NCI-H1417 treated with DMSO at 0.1 percent for 48 hours (cell line): ENCODE measurements at regions not wholly inside any gene's neighbourhood (a gene's known extent, or its start where the extent isn't known, plus 50 kb on each side); places are given as distances from the start of the nearest gene placed in this dataset.
"Not testable (repeated sequence)": the region's sequence is repeated elsewhere in the genome, so short reads cannot be mapped to it uniquely, and the experiment has no call there.

Experiments
- DNase-seq: peaks from one replicate; lab custom pipeline; 2025; lab: John Stamatoyannopoulos, UW

GRCh38 chr2:131671841-131672470 is 144.3 kb downstream of the CCDC74A start:
- not testable (repeated sequence) for DNase-seq

- DNase-seq: peak; percentile 11
Measured at GRCh38 chr2:131672471-131673399, 145.0 kb downstream of the CCDC74A start.

- peak; percentile 3 for DNase-seq
Measured at GRCh38 chr2:131673400-131674173, 145.9 kb downstream of the CCDC74A start.

GRCh38 chr2:131674174-131674507 is 146.5 kb downstream of the CCDC74A start:
- DNase-seq: no peak

- DNase-seq: not testable (repeated sequence)
Measured at GRCh38 chr2:131681611-131682121, 154.0 kb downstream of the CCDC74A start.

DNA sequence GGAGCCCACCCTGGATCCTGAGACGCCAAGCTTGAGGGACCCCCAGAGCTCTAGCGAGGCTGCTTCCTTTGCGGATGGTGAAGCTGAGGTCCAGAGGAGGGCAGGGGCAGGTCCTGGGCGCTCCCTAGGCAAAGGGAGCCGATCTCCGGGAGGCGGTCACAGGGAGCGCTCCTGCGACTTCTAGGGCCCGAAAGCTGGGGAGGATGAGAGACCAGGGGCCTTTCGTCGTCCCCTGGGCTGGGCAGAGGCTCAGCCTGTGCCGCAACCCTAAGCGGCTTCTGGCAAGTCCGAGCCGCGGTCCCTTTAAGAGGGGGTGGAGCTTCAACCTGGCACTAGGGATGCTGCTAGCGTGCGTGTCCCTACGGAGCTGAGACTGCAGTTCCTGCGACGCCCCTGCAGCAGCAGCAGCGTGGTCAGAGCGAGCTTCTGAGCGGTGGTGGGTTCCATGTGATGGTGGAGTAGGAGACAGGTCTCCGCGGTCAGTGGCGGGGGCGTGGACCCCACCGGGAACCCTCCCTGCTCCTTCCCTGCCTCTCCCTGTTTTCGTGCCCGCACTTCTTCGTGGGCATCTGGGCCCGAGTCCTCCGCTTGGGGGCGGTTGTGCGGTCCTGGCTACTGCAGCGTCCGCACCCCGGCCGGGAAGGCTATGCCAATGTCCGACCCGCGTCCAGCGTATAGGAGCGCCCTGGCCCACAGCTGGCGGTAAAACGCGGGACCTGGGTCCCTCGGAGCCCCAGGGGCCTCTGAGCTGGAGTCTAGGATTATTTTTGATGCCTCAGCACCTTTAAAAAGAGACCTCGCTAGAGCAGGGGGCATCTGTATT is 154.6 kb downstream of the CCDC74A start:
- peak; percentile 53 for DNase-seq

GRCh38 chr2:131682945-131683330 is 155.2 kb downstream of the CCDC74A start:
- not testable (repeated sequence) for DNase-seq

DNA sequence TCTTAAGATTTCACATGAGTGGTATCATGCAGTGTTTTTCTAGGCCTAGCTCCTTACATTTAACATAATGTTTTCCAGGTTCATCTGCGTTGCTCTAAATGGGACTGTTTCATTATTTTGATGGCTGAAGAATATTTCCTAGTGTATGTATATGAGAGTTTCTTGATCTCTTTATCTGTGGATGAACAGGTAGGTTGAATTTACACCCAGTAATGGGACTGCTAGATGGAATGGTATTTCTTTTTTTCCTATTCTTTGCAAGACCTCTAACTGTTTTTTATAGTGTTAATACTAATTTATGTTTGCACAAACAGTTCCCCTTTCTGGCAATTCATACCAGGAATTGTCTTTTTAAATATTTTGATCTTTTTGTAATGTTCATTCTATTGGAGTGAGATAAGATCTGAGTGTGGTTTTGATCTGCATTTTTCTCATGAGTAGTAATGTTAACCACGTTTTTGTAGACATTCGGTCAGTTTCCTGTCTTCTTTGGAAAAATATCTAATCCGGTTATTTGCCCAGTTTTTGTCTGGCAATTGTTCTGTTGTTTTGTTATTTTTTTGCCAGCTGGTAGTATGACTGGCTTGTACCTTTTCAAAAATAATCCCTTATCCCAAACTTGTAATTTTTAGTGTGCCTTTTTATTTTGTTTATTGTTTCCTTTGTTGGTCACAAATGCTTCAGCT is 157.1 kb downstream of the CCDC74A start:
- DNase-seq: not testable (repeated sequence)

- DNase-seq: not testable (repeated sequence)
Measured at GRCh38 chr2:131686164-131686893, 158.6 kb downstream of the CCDC74A start.

GRCh38 chr2:131686894-131687238 is 159.2 kb downstream of the CCDC74A start:
- DNase-seq: not testable (repeated sequence)

DNA sequence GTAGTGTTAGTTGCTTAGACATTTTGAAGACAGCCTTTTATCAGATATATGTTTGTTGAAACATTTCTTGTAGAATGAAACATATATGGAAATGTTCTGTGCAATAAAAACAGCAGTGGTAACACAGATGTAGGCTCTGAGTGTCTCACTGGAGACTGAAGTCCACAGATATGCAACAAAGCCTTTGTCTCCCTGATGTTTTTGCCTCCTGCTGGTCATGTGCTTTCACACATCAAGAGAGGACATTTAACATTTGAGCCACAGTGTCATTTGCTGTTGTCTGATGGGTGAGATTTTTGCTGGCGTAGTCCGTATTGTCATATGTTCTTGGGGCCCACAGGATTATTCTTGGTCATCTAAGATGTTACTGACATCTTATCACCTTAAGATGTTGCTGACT is 161.4 kb downstream of the CCDC74A start:
- not testable (repeated sequence) for DNase-seq

DNA sequence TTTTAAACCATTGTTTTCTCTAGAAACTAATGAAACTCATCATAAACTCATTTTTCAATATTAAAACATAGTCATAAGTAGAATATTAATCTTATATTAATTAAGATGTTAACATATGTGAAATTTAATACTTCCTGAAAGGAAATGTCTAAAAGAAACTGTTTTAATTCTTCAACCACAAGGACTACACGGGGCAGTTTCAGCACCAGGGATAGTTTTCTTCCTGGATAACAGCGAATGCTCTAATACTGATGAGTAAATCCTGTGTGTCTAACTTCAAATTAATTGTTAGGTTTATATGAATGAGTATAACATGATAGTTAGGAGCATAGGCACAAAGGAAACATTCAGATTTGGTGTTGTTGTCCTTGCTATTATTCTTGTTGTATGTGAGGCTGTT is 183.6 kb downstream of the CCDC74A start:
- not testable (repeated sequence) for DNase-seq

- not testable (repeated sequence) for DNase-seq
Measured at GRCh38 chr2:131717907-131718306, 190.2 kb downstream of the CCDC74A start.

DNA sequence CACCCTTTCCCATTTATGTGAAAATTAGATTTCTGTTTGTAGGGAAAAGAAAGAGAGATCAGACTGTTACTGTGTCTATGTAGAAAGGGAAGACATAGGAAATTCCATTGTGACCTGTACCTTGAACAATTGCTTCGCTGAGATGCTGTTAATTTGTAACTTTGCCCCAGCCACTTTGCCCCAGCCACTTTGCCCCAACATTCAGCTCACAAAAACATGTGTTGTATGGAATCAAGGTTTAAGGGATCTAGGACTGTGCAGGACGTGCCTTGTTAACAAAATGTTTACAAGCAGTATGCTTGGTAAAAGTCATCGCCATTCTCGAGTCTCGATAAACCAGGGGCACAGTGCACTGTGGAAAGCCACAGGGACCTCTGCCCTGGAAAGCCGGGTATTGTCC is 193.5 kb downstream of the CCDC74A start:
- DNase-seq: not testable (repeated sequence)

DNA sequence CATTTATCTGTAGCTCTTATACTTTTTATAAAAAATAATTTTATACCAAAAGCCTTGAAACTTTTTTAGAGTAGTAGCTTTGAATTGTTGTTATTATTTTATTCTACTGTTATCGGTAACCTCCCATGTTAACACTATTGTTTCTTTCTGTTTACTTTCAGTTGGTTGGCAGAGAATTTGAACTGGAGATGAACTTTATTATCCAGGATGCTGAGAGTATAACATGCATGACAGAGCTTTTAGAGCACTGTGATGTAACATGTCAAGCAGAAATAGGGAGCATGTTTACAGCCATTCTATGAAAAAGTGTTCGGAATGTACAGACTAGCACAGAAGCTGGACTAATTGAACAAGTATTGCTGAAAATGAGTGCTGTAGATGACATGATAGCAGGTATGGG is 194.6 kb downstream of the CCDC74A start:
- DNase-seq: not testable (repeated sequence)

DNA sequence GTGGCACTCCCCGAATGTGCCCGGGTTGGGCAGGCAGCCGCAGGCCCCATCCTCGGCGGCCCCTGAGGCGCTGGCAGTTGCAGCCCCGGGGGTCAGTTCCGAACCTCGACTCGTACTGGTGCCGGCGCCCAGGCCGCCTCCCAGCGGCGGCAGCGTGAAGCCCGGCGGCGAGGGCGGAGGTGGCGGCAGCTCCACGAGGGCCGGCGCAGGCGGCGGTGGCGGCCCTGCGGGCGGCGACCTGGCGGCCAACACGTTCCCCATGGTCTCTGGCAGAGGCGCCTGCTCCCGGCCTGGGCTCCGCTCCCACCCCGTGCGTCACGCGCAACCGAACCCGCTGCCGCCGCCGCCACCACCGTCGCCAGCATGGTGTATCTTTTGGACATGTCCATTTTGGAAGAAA is 196.3 kb downstream of the CCDC74A start:
- DNase-seq: no peak

GRCh38 chr2:131728451-131728850 is 200.8 kb downstream of the CCDC74A start:
- not testable (repeated sequence) for DNase-seq

DNA sequence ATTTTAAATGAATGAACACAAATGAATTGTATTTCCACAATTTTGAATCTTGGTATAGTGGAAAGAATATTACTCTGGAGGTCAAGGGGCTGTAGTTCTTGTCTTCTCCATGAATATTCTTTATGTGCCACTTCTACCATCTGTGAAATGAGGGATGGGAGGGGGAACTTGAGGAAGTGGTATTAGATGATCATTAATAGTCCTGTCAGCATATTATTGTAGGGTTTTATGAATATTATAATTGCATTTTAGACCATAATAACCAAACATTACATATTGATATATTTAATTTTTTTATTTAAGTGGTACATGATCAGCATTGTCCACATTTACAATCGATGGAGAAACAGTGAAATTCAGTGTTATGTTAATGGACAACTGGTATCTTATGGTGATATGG is 205.8 kb downstream of the CCDC74A start:
- not testable (repeated sequence) for DNase-seq

GRCh38 chr2:131736406-131736805 is 208.7 kb downstream of the CCDC74A start:
- not testable (repeated sequence) for DNase-seq

GRCh38 chr2:131738533-131738932 is 210.8 kb downstream of the CCDC74A start:
- DNase-seq: not testable (repeated sequence)
